Liver (tissue), 8 donors: ENCODE measurements at regions not wholly inside any gene's neighbourhood (a gene's known extent, or its start where the extent isn't known, plus 50 kb on each side); places are given as distances from the start of the nearest gene placed in this dataset.

Experiments used
- DNase-seq: peaks from one replicate; pipeline ENCODE4 v3.0.0-alpha.2; 2017; ENCODE audit warnings: low spot score
- H3K27ac ChIP-seq, 2 donors: one replicate each; pipeline ENCODE4 v1.7.0; 2013; ENCODE audit warnings: inconsistent platforms in 2 of 2, low read length in 2 of 2, control low read depth in 1 of 2, low read depth in 1 of 2, mild to moderate bottlenecking in 1 of 2
- H3K27me3 ChIP-seq, 4 donors: one replicate each; pipeline versions ENCODE4 v1.6.1 to v1.7.0; 2013; ENCODE audit warnings: low read length in 3 of 4, inconsistent platforms in 1 of 4, mild to moderate bottlenecking in 1 of 4, moderate library complexity in 1 of 4; ENCODE audit not compliant: control insufficient read depth in 4 of 4, insufficient read depth in 4 of 4
- H3K36me3 ChIP-seq, 4 donors: one replicate each; pipeline versions ENCODE4 v1.6.1 to v1.7.0; 2013; ENCODE audit warnings: low read length in 3 of 4, mild to moderate bottlenecking in 3 of 4, low read depth in 1 of 4, moderate library complexity in 1 of 4; ENCODE audit not compliant: control insufficient read depth in 4 of 4, insufficient read depth in 3 of 4
- H3K4me1 ChIP-seq, 4 donors: one replicate each; pipeline versions ENCODE4 v1.6.1 to v1.7.0; 2013; ENCODE audit warnings: low read length in 3 of 4, mild to moderate bottlenecking in 3 of 4, moderate library complexity in 1 of 4; ENCODE audit not compliant: control insufficient read depth in 4 of 4, insufficient read depth in 4 of 4
- H3K4me3 ChIP-seq, 3 donors: one replicate each; pipeline versions ENCODE4 v1.6.1 to v1.7.0; 2013; ENCODE audit warnings: low read length in 3 of 3, control low read depth in 1 of 3, low read depth in 1 of 3, mild to moderate bottlenecking in 1 of 3
- H3K9ac ChIP-seq, 2 donors: one replicate each; pipeline ENCODE4 v1.7.0; 2013; ENCODE audit warnings: low read length in 2 of 2, mild to moderate bottlenecking in 2 of 2, moderate library complexity in 2 of 2, control low read depth in 1 of 2, low read depth in 1 of 2
- H3K9me3 ChIP-seq, 4 donors: one replicate each; pipeline versions ENCODE4 v1.6.1 to v1.7.0; 2013; ENCODE audit warnings: low read length in 3 of 4; ENCODE audit not compliant: control insufficient read depth in 4 of 4
- ATF3 ChIP-seq: IDR thresholded peaks from 2 replicates; pipeline ENCODE4 v1.6.1; 2016; ENCODE audit warnings: antibody characterized with exemption
- CTCF ChIP-seq: fragments of 150-350 bp; IDR thresholded peaks from 2 replicates; pipeline ENCODE4 v1.5.1; 2017; ENCODE audit warnings: improper control_type of control experiment, low read depth, low read length; ENCODE audit not compliant: missing input control
- EGR1 ChIP-seq, 2 donors: IDR thresholded peaks; 2 replicates each; pipeline ENCODE4 v1.6.1; 2016 to 2018; ENCODE audit warnings: antibody characterized with exemption in 2 of 2, low read depth in 2 of 2
- FOXA1 ChIP-seq: IDR thresholded peaks from 2 replicates; pipeline ENCODE4 v1.6.1; 2016; ENCODE audit warnings: antibody characterized with exemption
- FOXA2 ChIP-seq: IDR thresholded peaks from 2 replicates; pipeline ENCODE4 v1.6.1; 2016; ENCODE audit warnings: antibody characterized with exemption
- GABPA ChIP-seq, 2 donors: IDR thresholded peaks in 1 of 2; conservative IDR thresholded peaks in 1 of 2; 2 replicates each; pipeline ENCODE4 v1.6.1; 2016; ENCODE audit warnings: antibody characterized with exemption in 2 of 2, mild to moderate bottlenecking in 1 of 2, moderate library complexity in 1 of 2
- HNF4A ChIP-seq, 2 donors: conservative IDR thresholded peaks; 2 replicates each; pipeline ENCODE4 v1.6.1; 2016; ENCODE audit warnings: antibody characterized with exemption in 2 of 2, mild to moderate bottlenecking in 2 of 2
- HNF4G ChIP-seq: IDR thresholded peaks from 2 replicates; pipeline ENCODE4 v1.6.1; 2016; ENCODE audit warnings: antibody characterized with exemption
- JUND ChIP-seq, 2 donors: IDR thresholded peaks; 2 replicates each; pipeline ENCODE4 v1.6.1; 2016; ENCODE audit warnings: antibody characterized with exemption in 2 of 2
- MAX ChIP-seq: IDR thresholded peaks from 2 replicates; pipeline ENCODE4 v1.6.1; 2016; ENCODE audit warnings: antibody characterized with exemption
- NR2F2 ChIP-seq: IDR thresholded peaks from 2 replicates; pipeline ENCODE4 v1.6.1; 2016; ENCODE audit warnings: antibody characterized with exemption
- RAD21 ChIP-seq, 2 donors: IDR thresholded peaks; 2 replicates each; pipeline ENCODE4 v1.6.1; 2016; ENCODE audit warnings: antibody characterized with exemption in 2 of 2, mild to moderate bottlenecking in 2 of 2
- REST ChIP-seq: IDR thresholded peaks from 2 replicates; pipeline ENCODE4 v1.6.1; 2016; ENCODE audit warnings: antibody characterized with exemption, mild to moderate bottlenecking
- RXRA ChIP-seq, 2 donors: IDR thresholded peaks; 2 replicates each; pipeline ENCODE4 v1.6.1; 2017 to 2018; ENCODE audit warnings: antibody characterized with exemption in 2 of 2, mild to moderate bottlenecking in 1 of 2
- SP1 ChIP-seq: IDR thresholded peaks from 2 replicates; pipeline ENCODE4 v1.6.1; 2018; ENCODE audit warnings: antibody characterized with exemption, mild to moderate bottlenecking
- TAF1 ChIP-seq: conservative IDR thresholded peaks from 2 replicates; pipeline ENCODE4 v1.6.1; 2016; ENCODE audit warnings: antibody characterized with exemption, mild to moderate bottlenecking
- YY1 ChIP-seq: IDR thresholded peaks from 2 replicates; pipeline ENCODE4 v1.6.1; 2016; ENCODE audit warnings: antibody characterized with exemption, mild to moderate bottlenecking
- ZBTB33 ChIP-seq: IDR thresholded peaks from 2 replicates; pipeline ENCODE4 v1.6.1; 2016; ENCODE audit warnings: antibody characterized with exemption
- WGBS: extraction: QIAGEN DNeasy Blood & Tissue Kit; methylation state at CpG from one replicate; pipeline ENCODE4 v1.1.7; 2013; 5-methylcytosine and 5-hydroxymethylcytosine counted together
- donor health status: healthy.
- donor health status: healthy.
- donor health status: healthy.
- donor health status: healthy.
- donor health status: healthy.

- Histone ChIP-seq H3K27ac (no peak overlapping the region), H3K9ac (no peak overlapping the region), H3K4me1 (no peaks in the 10 kb centered on the region), H3K36me3 (no peaks in the 10 kb centered on the region), H3K27me3 (peaks cover 0 to 9% (median 0%) of the 10 kb centered on the region in 4 donors), H3K4me3 (no peak overlapping the region), H3K9me3 (no peaks in the 10 kb centered on the region)
- 84% methylated on average over 1 of the region's 1 CpG for WGBS
- TF ChIP-seq RXRA (IDR thresholded peaks at IDR 0.05) (no peak), RAD21 (IDR thresholded peaks at IDR 0.05) (no peak), ATF3 (no peak), HNF4A (conservative IDR thresholded peaks at IDR 0.05) (no peak), CTCF (no peak), NR2F2 (no peak)
- DNase-seq: no peak
Measured at GRCh38 chrX:51437521-51437920, 58.9 kb downstream of the NUDT11 start.

GRCh38 chrX:51435101-51435500 lies 61.3 kb downstream of the NUDT11 start:
- no peak for TF ChIP-seq NR2F2
- TF ChIP-seq HNF4A (conservative IDR thresholded peaks at IDR 0.05): no peak
- TF ChIP-seq HNF4G: no peak
- no peaks in the 10 kb centered on the region for H3K4me1 ChIP-seq
- no peak for DNase-seq
- peaks cover 0 to 9% (median 0%) of the 10 kb centered on the region in 4 donors for H3K27me3 ChIP-seq
- H3K36me3 ChIP-seq: no peaks in the 10 kb centered on the region
- 67% methylated on average over 1 of the region's 1 CpG for WGBS
- H3K9ac ChIP-seq: no peak overlapping the region
- no peaks in the 10 kb centered on the region for H3K9me3 ChIP-seq
- H3K4me3 ChIP-seq: no peak overlapping the region
- no peak overlapping the region for H3K27ac ChIP-seq

GRCh38 chrX:51421972-51422597 lies 74.3 kb downstream of the NUDT11 start:
- Histone ChIP-seq H3K27ac (no peak overlapping the region), H3K9me3 (no peaks in the 10 kb centered on the region), H3K9ac (no peak overlapping the region), H3K27me3 (peaks cover 0 to 8% (median 0%) of the 10 kb centered on the region in 4 donors), H3K4me3 (no peak overlapping the region), H3K36me3 (no peaks in the 10 kb centered on the region), H3K4me1 (no peaks in the 10 kb centered on the region)
- 46% methylated on average over 4 of the region's 4 CpGs for WGBS
- DNase-seq: no peak
- no peak for TF ChIP-seq JUND (IDR thresholded peaks at IDR 0.05)
- TF ChIP-seq FOXA2: no peak
- no peak for TF ChIP-seq TAF1
- no peak for TF ChIP-seq GABPA (IDR thresholded peaks at IDR 0.05 in 1 of 2, conservative IDR thresholded peaks at IDR 0.05 in 1 of 2)
- TF ChIP-seq EGR1 (IDR thresholded peaks at IDR 0.05; ENCODE audit: low read depth in 2 of 2): no peak
- TF ChIP-seq NR2F2: no peak
- no peak for TF ChIP-seq RAD21 (IDR thresholded peaks at IDR 0.05)
- no peak for TF ChIP-seq REST
- no peak for TF ChIP-seq SP1
- TF ChIP-seq FOXA1: no peak
- no peak for TF ChIP-seq HNF4A (conservative IDR thresholded peaks at IDR 0.05)
- TF ChIP-seq ZBTB33: no peak
- TF ChIP-seq HNF4G: no peak
- no peak for TF ChIP-seq YY1
- no peak for TF ChIP-seq RXRA (IDR thresholded peaks at IDR 0.05)
- TF ChIP-seq MAX: no peak
